Keratinocyte (primary cell): ENCODE measurements at regions not wholly inside any gene's neighbourhood (a gene's known extent, or its start where the extent isn't known, plus 50 kb on each side); places are given as distances from the start of the nearest gene placed in this dataset.

Experiments used
- DNase-seq: peaks from one replicate; pipeline ENCODE4 v3.0.0-alpha.2; 2011; ENCODE audit warnings: low read depth, missing footprints, low spot score
- FAIRE-seq: peaks from 2 replicates; lab custom pipeline; 2011; peaks lifted over from hg19 to GRCh38; lab: Jason Lieb, UNC
- H2AFZ ChIP-seq: 2 replicates; pipeline ENCODE4 v1.6.0; 2012; ENCODE audit warnings: low read length, control low read depth, inconsistent platforms; ENCODE audit not compliant: control insufficient read depth
- H3K27ac ChIP-seq: 2 replicates; pipeline ENCODE4 v1.5.1; 2011; ENCODE audit warnings: low read length; ENCODE audit not compliant: control insufficient read depth, insufficient read depth
- H3K27me3 ChIP-seq: 3 replicates; pipeline ENCODE4 v1.6.0; 2011; ENCODE audit warnings: low read length; ENCODE audit not compliant: control insufficient read depth, insufficient read depth; ENCODE audit errors: extremely low read depth
- H3K36me3 ChIP-seq, 2 experiments: 2 replicates in 1 of 2; 3 replicates in 1 of 2; pipeline ENCODE4 v1.5.1; 2011; ENCODE audit warnings: low read length in 2 of 2, mild to moderate bottlenecking in 1 of 2; ENCODE audit not compliant: control insufficient read depth in 2 of 2, insufficient read depth in 2 of 2; ENCODE audit errors: extremely low read depth in 1 of 2
- H3K4me1 ChIP-seq: 3 replicates; pipeline ENCODE4 v1.5.1; 2011; ENCODE audit warnings: low read length; ENCODE audit not compliant: control insufficient read depth, insufficient read depth; ENCODE audit errors: extremely low read depth
- H3K4me2 ChIP-seq: 3 replicates; pipeline ENCODE4 v1.6.0; 2011; ENCODE audit warnings: low read depth, low read length; ENCODE audit not compliant: control insufficient read depth, insufficient read depth; ENCODE audit errors: extremely low read depth
- H3K4me3 ChIP-seq, 3 experiments: fragments of 200-600 bp in 1 of 3; sonication (generic) in 1 of 3; 2 replicates in 2 of 3; 3 replicates in 1 of 3; pipeline ENCODE4 v1.5.1; 2011 to 2016; ENCODE audit warnings: low read length in 3 of 3, mild to moderate bottlenecking in 3 of 3, control low read depth in 2 of 3, inconsistent platforms in 1 of 3, low read depth in 1 of 3, mixed read lengths in 1 of 3, mixed run types in 1 of 3, moderate library complexity in 1 of 3; ENCODE audit not compliant: control insufficient read depth in 2 of 3, insufficient read depth in 2 of 3; ENCODE audit errors: extremely low read depth in 1 of 3
- H3K79me2 ChIP-seq: 2 replicates; pipeline ENCODE4 v1.6.0; 2012; ENCODE audit warnings: low read length; ENCODE audit not compliant: control insufficient read depth, insufficient read depth
- H3K9ac ChIP-seq: 3 replicates; pipeline ENCODE4 v1.6.0; 2011; ENCODE audit warnings: low read length; ENCODE audit not compliant: control insufficient read depth, insufficient read depth; ENCODE audit errors: extremely low read depth
- H3K9me1 ChIP-seq: 3 replicates; pipeline ENCODE4 v1.6.0; 2011; ENCODE audit warnings: low read length; ENCODE audit not compliant: control insufficient read depth, insufficient read depth; ENCODE audit errors: extremely low read depth
- H3K9me3 ChIP-seq: 2 replicates; pipeline ENCODE4 v1.5.1; 2012; ENCODE audit warnings: low read depth, low read length; ENCODE audit not compliant: control insufficient read depth
- H4K20me1 ChIP-seq: 3 replicates; pipeline ENCODE4 v1.6.0; 2011; ENCODE audit warnings: low read length; ENCODE audit not compliant: control insufficient read depth, insufficient read depth; ENCODE audit errors: extremely low read depth
- EZH2 ChIP-seq: IDR thresholded peaks from one replicate; pipeline ENCODE4 v1.6.1; 2012; ENCODE audit warnings: inconsistent platforms, mild to moderate bottlenecking, low read length, moderate library complexity
- dilution Hi-C: fragments of 300-500 bp; cut with MboI; formaldehyde crosslinking; loops from one replicate; pipeline ENCODE4 v1.7.0; 2020; ENCODE audit warnings: low sequenced_read_pairs; ENCODE audit not compliant: extremely low pct_ligation_motif_present
- TF ChIP-seq, protein P1 (sequence below), 3 experiments: IDR thresholded peaks in 1 of 3; conservative IDR thresholded peaks in 1 of 3; optimal IDR thresholded peaks in 1 of 3; 2 replicates in 2 of 3; 3 replicates in 1 of 3; pipeline versions ENCODE3 to v1.5.1; 2011; ENCODE audit warnings: low read length in 3 of 3, mild to moderate bottlenecking in 3 of 3, moderate library complexity in 2 of 3, control low read depth in 1 of 3, inconsistent platforms in 1 of 3; ENCODE audit not compliant: insufficient read depth in 2 of 3; ENCODE audit errors: extremely low read depth in 1 of 3

DNA sequence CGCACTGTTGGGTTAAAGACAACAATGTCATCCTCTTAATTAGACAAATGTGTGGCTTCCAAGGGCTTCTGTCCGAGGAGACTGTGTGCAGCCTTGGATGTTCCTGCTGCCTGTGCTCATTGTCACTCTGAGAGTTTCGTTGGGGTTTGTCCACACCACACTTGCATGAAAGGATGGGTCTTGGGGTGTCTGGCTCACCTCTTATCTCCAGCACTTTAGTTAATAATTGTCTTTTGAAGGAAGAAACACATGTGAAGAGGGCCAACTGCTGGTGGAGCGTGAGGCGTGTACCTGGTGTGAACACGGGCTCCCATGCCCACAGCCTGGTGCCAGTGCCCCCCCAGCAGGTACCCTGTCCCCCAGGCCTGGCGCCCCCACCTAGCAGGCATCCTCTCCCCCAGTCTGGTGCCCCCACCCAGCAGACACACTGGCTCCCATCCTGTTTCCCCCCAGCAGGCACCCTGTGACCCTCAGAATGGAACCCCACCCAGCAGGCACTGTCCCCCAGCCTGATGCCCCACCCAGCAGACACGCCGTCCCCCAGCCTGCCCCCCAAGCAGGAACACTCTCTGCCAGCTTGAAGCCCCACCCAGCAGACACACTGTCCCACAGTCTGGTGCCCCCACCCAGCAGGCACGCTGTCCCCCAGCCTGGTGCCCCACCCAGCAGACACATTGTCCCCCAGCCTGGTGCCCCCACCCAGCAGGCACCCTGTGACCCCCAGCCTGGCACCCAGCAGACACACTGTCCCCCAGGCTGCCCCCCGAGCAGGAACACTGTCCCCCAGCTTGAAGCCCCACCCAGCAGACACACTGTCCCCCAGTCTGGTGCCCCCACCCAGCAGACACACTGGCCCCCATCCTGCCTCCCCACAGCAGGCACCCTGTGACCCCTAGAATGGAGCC, 96.3 kb upstream of the TMEM18 start:
- Histone ChIP-seq H3K9ac (no peak overlapping the region), H3K4me2 (no peak overlapping the region), H4K20me1 (no peaks in the 10 kb centered on the region), H3K9me1 (no peaks in the 10 kb centered on the region), H3K36me3 (no peaks in the 10 kb centered on the region), H3K79me2 (no peaks in the 10 kb centered on the region), H3K27ac (no peak overlapping the region), H3K27me3 (no peaks in the 10 kb centered on the region), H3K9me3 (peaks cover 2% of the 10 kb centered on the region), H3K4me3 (no peak overlapping the region), H2AFZ (no peak overlapping the region), H3K4me1 (no peaks in the 10 kb centered on the region)
- FAIRE-seq (no peak), DNase-seq (no peak)
- TF ChIP-seq, protein P1, sequence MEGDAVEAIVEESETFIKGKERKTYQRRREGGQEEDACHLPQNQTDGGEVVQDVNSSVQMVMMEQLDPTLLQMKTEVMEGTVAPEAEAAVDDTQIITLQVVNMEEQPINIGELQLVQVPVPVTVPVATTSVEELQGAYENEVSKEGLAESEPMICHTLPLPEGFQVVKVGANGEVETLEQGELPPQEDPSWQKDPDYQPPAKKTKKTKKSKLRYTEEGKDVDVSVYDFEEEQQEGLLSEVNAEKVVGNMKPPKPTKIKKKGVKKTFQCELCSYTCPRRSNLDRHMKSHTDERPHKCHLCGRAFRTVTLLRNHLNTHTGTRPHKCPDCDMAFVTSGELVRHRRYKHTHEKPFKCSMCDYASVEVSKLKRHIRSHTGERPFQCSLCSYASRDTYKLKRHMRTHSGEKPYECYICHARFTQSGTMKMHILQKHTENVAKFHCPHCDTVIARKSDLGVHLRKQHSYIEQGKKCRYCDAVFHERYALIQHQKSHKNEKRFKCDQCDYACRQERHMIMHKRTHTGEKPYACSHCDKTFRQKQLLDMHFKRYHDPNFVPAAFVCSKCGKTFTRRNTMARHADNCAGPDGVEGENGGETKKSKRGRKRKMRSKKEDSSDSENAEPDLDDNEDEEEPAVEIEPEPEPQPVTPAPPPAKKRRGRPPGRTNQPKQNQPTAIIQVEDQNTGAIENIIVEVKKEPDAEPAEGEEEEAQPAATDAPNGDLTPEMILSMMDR (optimal IDR thresholded peaks at IDR 0.05 in 1 of 3, IDR thresholded peaks at IDR 0.05 in 1 of 3, conservative IDR thresholded peaks at IDR 0.05 in 1 of 3; ENCODE audit: extremely low read depth in 1 of 3, insufficient read depth in 2 of 3, low read length in 3 of 3) = no peak
- no peak for TF ChIP-seq EZH2
- dilution Hi-C loops = no loop called here

DNA sequence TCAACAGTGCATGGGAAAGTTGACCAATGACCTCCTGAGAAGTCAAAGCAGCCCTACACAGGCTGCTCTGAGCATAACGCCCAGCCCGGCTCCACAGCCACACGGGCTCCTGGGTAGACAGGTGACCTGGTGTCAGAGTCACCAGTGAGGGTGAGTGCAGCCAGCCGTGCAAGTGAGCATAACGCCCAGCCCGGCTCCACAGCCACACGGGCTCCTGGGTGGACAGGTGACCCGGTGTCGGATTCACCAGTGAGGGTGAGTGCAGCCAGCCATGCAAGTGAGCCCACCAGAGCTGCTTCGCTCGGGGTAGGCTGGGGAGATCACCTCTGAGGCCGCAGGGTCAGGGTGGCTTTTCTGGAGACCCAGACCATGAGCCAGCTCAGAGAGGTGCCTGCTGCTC, 94.3 kb upstream of the TMEM18 start:
- no peaks in the 10 kb centered on the region for H4K20me1 ChIP-seq
- H3K4me2 ChIP-seq = no peak overlapping the region
- H3K9ac ChIP-seq = no peak overlapping the region
- no peak overlapping the region for H3K27ac ChIP-seq
- H2AFZ ChIP-seq = no peak overlapping the region
- no peak for DNase-seq
- no peaks in the 10 kb centered on the region for H3K36me3 ChIP-seq
- H3K27me3 ChIP-seq = no peaks in the 10 kb centered on the region
- H3K4me1 ChIP-seq = no peaks in the 10 kb centered on the region
- H3K9me3 ChIP-seq = peaks cover 2% of the 10 kb centered on the region
- H3K4me3 ChIP-seq = no peak overlapping the region
- H3K79me2 ChIP-seq = no peaks in the 10 kb centered on the region
- dilution Hi-C loops = no loop called here
- FAIRE-seq = no peak
- no peaks in the 10 kb centered on the region for H3K9me1 ChIP-seq
- TF ChIP-seq EZH2 = no peak
- TF ChIP-seq, protein P1 (optimal IDR thresholded peaks at IDR 0.05 in 1 of 3, IDR thresholded peaks at IDR 0.05 in 1 of 3, conservative IDR thresholded peaks at IDR 0.05 in 1 of 3; ENCODE audit: extremely low read depth in 1 of 3, insufficient read depth in 2 of 3, low read length in 3 of 3) = no peak
